H9 (cell line): ENCODE measurements at regions not wholly inside any gene's neighbourhood (a gene's known extent, or its start where the extent isn't known, plus 50 kb on each side); places are given as distances from the start of the nearest gene placed in this dataset.

Experiments used
- DNase-seq: peaks from one replicate; pipeline ENCODE4 v3.0.0-alpha.2; 2017
- H2AFZ ChIP-seq: one replicate; pipeline ENCODE4 v1.6.1; 2013; ENCODE audit warnings: mild to moderate bottlenecking, low read length, control low read depth, moderate library complexity
- H2AK5ac ChIP-seq: 2 replicates; pipeline ENCODE4 v1.6.1; 2013; ENCODE audit warnings: low read length, control low read depth, mixed read lengths; ENCODE audit not compliant: insufficient read length
- H2BK120ac ChIP-seq: one replicate; pipeline ENCODE4 v1.6.1; 2013; ENCODE audit warnings: low read depth, mild to moderate bottlenecking, low read length, control low read depth, inconsistent platforms; ENCODE audit not compliant: poor library complexity, severe bottlenecking
- H2BK12ac ChIP-seq: 2 replicates; pipeline ENCODE4 v1.6.1; 2013; ENCODE audit warnings: low read length, control low read depth, mixed read lengths, low read depth; ENCODE audit not compliant: insufficient read length
- H2BK15ac ChIP-seq: 2 replicates; pipeline ENCODE4 v1.6.1; 2013; ENCODE audit warnings: low read depth, low read length, control low read depth
- H2BK20ac ChIP-seq: one replicate; pipeline ENCODE4 v1.6.1; 2013; ENCODE audit warnings: low read depth, mild to moderate bottlenecking, low read length, control low read depth, inconsistent platforms; ENCODE audit not compliant: poor library complexity, severe bottlenecking
- H2BK5ac ChIP-seq: 2 replicates; pipeline ENCODE4 v1.6.1; 2013; ENCODE audit warnings: low read length, control low read depth, mixed read lengths; ENCODE audit not compliant: insufficient read length
- H3K14ac ChIP-seq: 2 replicates; pipeline ENCODE4 v1.6.1; 2013; ENCODE audit warnings: low read length, control low read depth; ENCODE audit not compliant: insufficient read depth
- H3K18ac ChIP-seq: 2 replicates; pipeline ENCODE4 v1.6.1; 2013; ENCODE audit warnings: low read depth, mild to moderate bottlenecking, mixed read lengths, low read length, control low read depth; ENCODE audit not compliant: insufficient read length
- H3K23ac ChIP-seq: 2 replicates; pipeline ENCODE4 v1.6.1; 2013; ENCODE audit warnings: low read length, control low read depth, mixed read lengths, low read depth; ENCODE audit not compliant: insufficient read length
- H3K23me2 ChIP-seq: 2 replicates; pipeline ENCODE4 v1.6.1; 2013; ENCODE audit warnings: low read depth, mild to moderate bottlenecking, mixed read lengths, low read length, control low read depth; ENCODE audit not compliant: insufficient read length, poor library complexity, severe bottlenecking
- H3K27ac ChIP-seq: 2 replicates; pipeline ENCODE4 v1.5.1; 2013; ENCODE audit warnings: low read length, control low read depth, mixed read lengths, low read depth; ENCODE audit not compliant: insufficient read length
- H3K27me3 ChIP-seq: 2 replicates; pipeline ENCODE4 v1.6.1; 2013; ENCODE audit warnings: low read length, control low read depth, inconsistent platforms; ENCODE audit not compliant: insufficient read depth
- H3K4ac ChIP-seq: 2 replicates; pipeline ENCODE4 v1.6.1; 2013; ENCODE audit warnings: low read depth, mild to moderate bottlenecking, control low read depth, inconsistent platforms, low read length, moderate library complexity
- H3K4me1 ChIP-seq: 2 replicates; pipeline ENCODE4 v1.6.1; 2013; ENCODE audit warnings: low read length, control low read depth, inconsistent platforms; ENCODE audit not compliant: insufficient read depth
- H3K4me2 ChIP-seq: 2 replicates; pipeline ENCODE4 v1.6.1; 2013; ENCODE audit warnings: low read length, control low read depth, mixed read lengths; ENCODE audit not compliant: insufficient read length, insufficient read depth
- H3K56ac ChIP-seq: 2 replicates; pipeline ENCODE4 v1.6.1; 2013; ENCODE audit warnings: low read depth, mild to moderate bottlenecking, mixed read lengths, low read length, control low read depth; ENCODE audit not compliant: insufficient read length
- H3K79me1 ChIP-seq: 2 replicates; pipeline ENCODE4 v1.6.1; 2013; ENCODE audit warnings: low read depth, mild to moderate bottlenecking, moderate library complexity, low read length, control low read depth, inconsistent platforms; ENCODE audit not compliant: insufficient read depth, poor library complexity, severe bottlenecking
- H3K79me2 ChIP-seq: 2 replicates; pipeline ENCODE4 v1.6.1; 2013; ENCODE audit warnings: low read length, control low read depth, inconsistent platforms; ENCODE audit not compliant: insufficient read depth
- H3K9ac ChIP-seq: 2 replicates; pipeline ENCODE4 v1.6.1; 2013; ENCODE audit warnings: low read length, control low read depth, mixed read lengths; ENCODE audit not compliant: insufficient read length; ENCODE audit errors: extremely low read depth
- H3K9me3 ChIP-seq: one replicate; pipeline ENCODE4 v1.6.1; 2013; ENCODE audit warnings: low read depth, low read length, inconsistent platforms; ENCODE audit not compliant: control insufficient read depth
- H3T11ph ChIP-seq: one replicate; pipeline ENCODE4 v1.6.1; 2013; ENCODE audit warnings: mild to moderate bottlenecking, low read length, control low read depth, inconsistent platforms
- H4K20me1 ChIP-seq: one replicate; pipeline ENCODE4 v1.6.1; 2013; ENCODE audit not compliant: control insufficient read depth, insufficient read length, insufficient read depth
- H4K5ac ChIP-seq: 2 replicates; pipeline ENCODE4 v1.6.1; 2013; ENCODE audit warnings: low read depth, mild to moderate bottlenecking, mixed read lengths, low read length, control low read depth; ENCODE audit not compliant: insufficient read length
- H4K8ac ChIP-seq: replicated peaks from 2 replicates; pipeline ENCODE4 v1.6.1; 2013; ENCODE audit warnings: low read length, control low read depth, mixed read lengths, low read depth; ENCODE audit not compliant: insufficient read length
- H4K91ac ChIP-seq: 2 replicates; pipeline ENCODE4 v1.6.1; 2013; ENCODE audit warnings: low read depth, mild to moderate bottlenecking, moderate library complexity, mixed read lengths, low read length, control low read depth; ENCODE audit not compliant: insufficient read length
- H3K27ac Mint-ChIP-seq, 3 experiments: 2 replicates in 2 of 3; 3 replicates in 1 of 3; pipeline ENCODE4 v1.8.0; 2020 to 2021; ENCODE audit warnings: mixed read lengths in 3 of 3, mild to moderate bottlenecking in 1 of 3, moderate library complexity in 1 of 3
- H3K27me3 Mint-ChIP-seq: 2 replicates; pipeline ENCODE4 v1.8.0; 2021; ENCODE audit warnings: low read depth, mild to moderate bottlenecking, moderate library complexity, mixed read lengths
- H3K36me3 Mint-ChIP-seq, 3 experiments: 2 replicates in 2 of 3; 3 replicates in 1 of 3; pipeline ENCODE4 v1.8.0; 2020 to 2021; ENCODE audit warnings: low read depth in 3 of 3, mixed read lengths in 3 of 3; ENCODE audit not compliant: insufficient read depth in 1 of 3
- H3K4me1 Mint-ChIP-seq, 2 experiments: 2 replicates each; pipeline ENCODE4 v1.8.0; 2020; ENCODE audit warnings: mixed read lengths in 2 of 2
- H3K4me3 Mint-ChIP-seq, 2 experiments: 2 replicates in 1 of 2; 3 replicates in 1 of 2; pipeline ENCODE4 v1.8.0; 2020 to 2021; ENCODE audit warnings: mild to moderate bottlenecking in 2 of 2, mixed read lengths in 2 of 2, moderate library complexity in 1 of 2
- H3K9me3 Mint-ChIP-seq, 2 experiments: 2 replicates in 1 of 2; 3 replicates in 1 of 2; pipeline ENCODE4 v1.8.0; 2020; ENCODE audit warnings: mild to moderate bottlenecking in 2 of 2, mixed read lengths in 2 of 2, moderate library complexity in 1 of 2
- CTCF ChIP-seq: fragments of 200-600 bp; sonication (generic); conservative IDR thresholded peaks from 3 replicates; pipeline ENCODE4 v1.8.0; 2021; ENCODE audit warnings: antibody characterized with exemption, mild to moderate bottlenecking
- WGBS: extraction: QIAGEN DNeasy Blood & Tissue Kit; methylation state at CpG from one replicate; pipeline ENCODE4 v1.1.7; 2013; ENCODE audit warnings: missing lambda C conversion rate, low lambda C conversion rate, mixed read lengths; ENCODE audit not compliant: insufficient read length; ENCODE audit errors: extremely low coverage; 5-methylcytosine and 5-hydroxymethylcytosine counted together

- H3K4me1 Mint-ChIP-seq, result peaks cover 13 to 19% of the 10 kb centered on the region in 2 experiments
- no CpG with 5 or more reads among the region's 1 CpG for WGBS
- H3K27me3 Mint-ChIP-seq, result peaks cover 1% of the 10 kb centered on the region
Measured at GRCh38 chr5:61273279-61273975, 58.6 kb upstream of the ZSWIM6 start.

More at GRCh38 chr5:61273279-61273975, 58.6 kb upstream of the ZSWIM6 start:
- peaks cover 0 to 2% (median 0%) of the 10 kb centered on the region in 3 experiments; a peak in 1 of 7 replicates for H3K36me3 Mint-ChIP-seq
- Histone ChIP-seq H3K4me1 (no peaks in the 10 kb centered on the region), H4K5ac (no peak overlapping the region), H2BK120ac (no peak overlapping the region), H3K4ac (no peak overlapping the region), H2BK20ac (no peak overlapping the region), H4K8ac (no peak overlapping the region), H3K79me1 (no peaks in the 10 kb centered on the region), H3K79me2 (no peaks in the 10 kb centered on the region), H2AFZ (no peak overlapping the region), H3K27me3 (no peaks in the 10 kb centered on the region), H4K20me1 (no peaks in the 10 kb centered on the region), H3K23ac (no peak overlapping the region), H3K27ac (no peak overlapping the region), H4K91ac (no peak overlapping the region), H3K23me2 (no peaks in the 10 kb centered on the region), H3K9me3 (no peaks in the 10 kb centered on the region), H2BK12ac (no peak overlapping the region), H3T11ph (no peak overlapping the region), H3K18ac (no peak overlapping the region), H2AK5ac (no peak overlapping the region), H3K14ac (no peak overlapping the region), H2BK5ac (no peak overlapping the region), H3K56ac (no peak overlapping the region), H2BK15ac (no peak overlapping the region), H3K4me2 (no peak overlapping the region), H3K9ac (no peak overlapping the region)
- DNase-seq, result no peak
- H3K27ac Mint-ChIP-seq, result no peak overlapping the region
- no peak overlapping the region for H3K4me3 Mint-ChIP-seq
- H3K9me3 Mint-ChIP-seq, result no peaks in the 10 kb centered on the region
- no peak for TF ChIP-seq CTCF
